ENCODE measurements at regions not wholly inside any gene's neighbourhood (a gene's known extent, or its start where the extent isn't known, plus 50 kb on each side); places are given as distances from the start of the nearest gene placed in this dataset.

DNA sequence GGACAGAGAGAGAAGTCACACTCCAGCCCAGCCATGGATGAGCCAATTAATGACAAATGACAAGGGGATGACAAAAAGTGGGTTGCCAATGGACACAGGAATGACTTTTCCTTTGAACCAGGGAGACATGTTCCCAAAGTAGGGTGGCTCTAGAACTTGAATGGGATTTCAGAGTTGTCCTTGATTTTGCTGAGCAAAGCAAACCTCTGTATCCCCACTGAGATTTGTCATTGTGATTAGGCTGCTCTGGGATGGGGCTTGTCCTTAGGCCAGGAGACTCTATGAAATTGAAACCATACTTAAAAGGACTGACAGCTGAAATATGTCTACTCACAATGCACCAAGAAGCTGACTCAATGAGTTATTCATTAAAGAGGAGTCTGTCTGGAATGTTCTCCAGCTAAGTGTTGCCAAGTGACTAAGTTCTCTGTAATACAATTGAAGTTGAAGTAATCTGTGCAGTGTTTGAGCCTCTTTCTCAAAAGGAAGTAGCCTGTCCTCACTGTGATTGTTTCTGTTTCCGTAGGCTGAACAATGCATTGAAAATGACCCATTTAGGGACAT lies 69.0 kb upstream of the PCDH9 start:
- 89% methylated on average over 1 of the region's 1 CpG for WGBS

GRCh38 chr13:67298297-67298696 lies 68.2 kb upstream of the PCDH9 start:
- no peaks in the 10 kb centered on the region for H3K27me3 ChIP-seq (replicated peaks; ENCODE audit: insufficient read depth)
- intact Hi-C loops (cut with DNase I) = no loop called here
- no peak for TF ChIP-seq CTCF (IDR thresholded peaks at IDR 0.05)
- peak; percentile 20 for TF ChIP-seq POLR2AphosphoS5 (IDR thresholded peaks at IDR 0.05)
- H3K9me3 ChIP-seq = no peaks in the 10 kb centered on the region
- H3K36me3 ChIP-seq = no peaks in the 10 kb centered on the region
- no peaks in the 10 kb centered on the region for H3K4me1 ChIP-seq (replicated peaks)
- no peak overlapping the region for H3K4me3 ChIP-seq
- DNase-seq (ENCODE audit: low spot score) = no peak
- no peak overlapping the region for H3K27ac ChIP-seq

More for the DNA sequence above, 69.0 kb upstream of the PCDH9 start:
- H3K9me3 ChIP-seq = no peaks in the 10 kb centered on the region
- DNase-seq (ENCODE audit: low spot score) = no peak
- H3K27me3 ChIP-seq (replicated peaks; ENCODE audit: insufficient read depth) = no peaks in the 10 kb centered on the region
- no peak overlapping the region for H3K4me3 ChIP-seq
- no peaks in the 10 kb centered on the region for H3K4me1 ChIP-seq (replicated peaks)
- no peaks in the 10 kb centered on the region for H3K36me3 ChIP-seq
- no peak overlapping the region for H3K27ac ChIP-seq
- intact Hi-C loops (cut with DNase I) = no loop called here
- TF ChIP-seq CTCF (IDR thresholded peaks at IDR 0.05) = no peak
- TF ChIP-seq POLR2A (IDR thresholded peaks at IDR 0.05) = no peak
- no peak for TF ChIP-seq POLR2AphosphoS5 (IDR thresholded peaks at IDR 0.05)

- Histone ChIP-seq H3K4me3 (no peak overlapping the region), H3K9me3 (no peaks in the 10 kb centered on the region), H3K36me3 (no peaks in the 10 kb centered on the region), H3K27me3 (replicated peaks; ENCODE audit: insufficient read depth) (no peaks in the 10 kb centered on the region), H3K27ac (no peak overlapping the region), H3K4me1 (replicated peaks) (no peaks in the 10 kb centered on the region)
- intact Hi-C loops (cut with DNase I) = no loop called here
- TF ChIP-seq CTCF (IDR thresholded peaks at IDR 0.05) (no peak), POLR2A (IDR thresholded peaks at IDR 0.05) (no peak), POLR2AphosphoS5 (IDR thresholded peaks at IDR 0.05) (no peak)
- DNase-seq (ENCODE audit: low spot score) = no peak
- 97% methylated on average over 2 of the region's 2 CpGs for WGBS
These were observed 66.4 kb upstream of the PCDH9 start for GRCh38 chr13:67296511-67296910.

DNA sequence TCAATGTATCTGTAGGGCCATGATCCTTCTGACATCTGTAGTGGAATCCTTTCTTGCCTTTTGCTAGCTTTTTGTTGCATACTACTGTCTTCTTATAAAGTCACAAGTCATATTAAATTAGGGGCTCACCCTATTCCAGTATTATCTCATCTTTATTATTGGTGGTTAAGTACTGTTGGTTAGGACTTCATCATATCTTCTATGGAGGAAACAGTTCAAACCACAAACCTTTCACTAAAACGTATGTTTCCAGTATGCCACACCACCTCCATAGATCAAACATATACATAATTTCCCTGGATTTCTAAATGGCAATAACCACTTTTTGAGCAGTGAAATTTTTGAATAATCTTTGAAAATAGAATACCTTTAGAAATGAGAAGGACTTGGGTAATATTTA lies 62.8 kb upstream of the PCDH9 start:
- Histone ChIP-seq H3K27me3 (replicated peaks; ENCODE audit: insufficient read depth) (no peaks in the 10 kb centered on the region), H3K27ac (no peak overlapping the region), H3K9me3 (no peaks in the 10 kb centered on the region), H3K4me3 (no peak overlapping the region), H3K4me1 (replicated peaks) (no peaks in the 10 kb centered on the region), H3K36me3 (no peaks in the 10 kb centered on the region)
- WGBS = 50% methylated on average over 1 of the region's 1 CpG
- no peak for DNase-seq (ENCODE audit: low spot score)
- intact Hi-C loops (cut with DNase I) = no loop called here
- TF ChIP-seq POLR2A (IDR thresholded peaks at IDR 0.05) = no peak
- no peak for TF ChIP-seq POLR2AphosphoS5 (IDR thresholded peaks at IDR 0.05)
- TF ChIP-seq CTCF (IDR thresholded peaks at IDR 0.05) = no peak

- H3K9me3 ChIP-seq = no peaks in the 10 kb centered on the region
- intact Hi-C loops (cut with DNase I) = no loop called here
- H3K4me3 ChIP-seq = no peak overlapping the region
- H3K36me3 ChIP-seq = no peaks in the 10 kb centered on the region
- 100% methylated on average over 1 of the region's 1 CpG for WGBS
- H3K27me3 ChIP-seq (replicated peaks; ENCODE audit: insufficient read depth) = no peaks in the 10 kb centered on the region
- TF ChIP-seq CTCF (IDR thresholded peaks at IDR 0.05) (no peak), POLR2A (IDR thresholded peaks at IDR 0.05) (no peak), POLR2AphosphoS5 (IDR thresholded peaks at IDR 0.05) (no peak)
- H3K27ac ChIP-seq = no peak overlapping the region
- no peak for DNase-seq (ENCODE audit: low spot score)
- no peaks in the 10 kb centered on the region for H3K4me1 ChIP-seq (replicated peaks)
These were observed 55.5 kb upstream of the PCDH9 start for GRCh38 chr13:67285611-67286010.
